GM10266 (cell line): ENCODE measurements at regions not wholly inside any gene's neighbourhood (a gene's known extent, or its start where the extent isn't known, plus 50 kb on each side); places are given as distances from the start of the nearest gene placed in this dataset.

ENCODE experiments used
- DNase-seq: peaks from one replicate; pipeline ENCODE4 v3.0.0; 2012; ENCODE audit errors: extremely low spot score
- CTCF ChIP-seq: IDR thresholded peaks from 2 replicates; pipeline ENCODE4 v1.5.1; 2012; ENCODE audit warnings: mild to moderate bottlenecking, low read depth; ENCODE audit not compliant: control insufficient read depth, insufficient read depth; ENCODE audit errors: missing control alignments

DNA sequence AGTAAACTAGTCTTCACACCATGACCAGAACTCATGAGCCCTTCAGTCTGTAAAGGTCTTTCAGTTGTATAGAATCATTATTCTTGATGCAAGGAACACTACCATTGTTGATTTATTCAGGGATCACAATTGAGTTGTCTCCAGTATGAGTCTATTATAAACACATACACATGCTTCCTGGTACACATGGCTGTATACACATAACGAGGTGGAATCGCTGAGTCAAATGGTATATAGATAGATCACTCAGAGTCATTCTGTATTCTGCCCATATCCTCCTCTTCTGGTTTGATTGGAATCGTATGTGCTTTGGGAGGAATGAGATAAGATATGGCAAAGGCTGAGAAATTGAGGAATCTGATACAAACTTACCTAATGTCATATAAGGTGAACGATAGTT is 216.0 kb downstream of the UBE2E3 start:
- no peak for TF ChIP-seq CTCF
- DNase-seq, result no peak

DNA sequence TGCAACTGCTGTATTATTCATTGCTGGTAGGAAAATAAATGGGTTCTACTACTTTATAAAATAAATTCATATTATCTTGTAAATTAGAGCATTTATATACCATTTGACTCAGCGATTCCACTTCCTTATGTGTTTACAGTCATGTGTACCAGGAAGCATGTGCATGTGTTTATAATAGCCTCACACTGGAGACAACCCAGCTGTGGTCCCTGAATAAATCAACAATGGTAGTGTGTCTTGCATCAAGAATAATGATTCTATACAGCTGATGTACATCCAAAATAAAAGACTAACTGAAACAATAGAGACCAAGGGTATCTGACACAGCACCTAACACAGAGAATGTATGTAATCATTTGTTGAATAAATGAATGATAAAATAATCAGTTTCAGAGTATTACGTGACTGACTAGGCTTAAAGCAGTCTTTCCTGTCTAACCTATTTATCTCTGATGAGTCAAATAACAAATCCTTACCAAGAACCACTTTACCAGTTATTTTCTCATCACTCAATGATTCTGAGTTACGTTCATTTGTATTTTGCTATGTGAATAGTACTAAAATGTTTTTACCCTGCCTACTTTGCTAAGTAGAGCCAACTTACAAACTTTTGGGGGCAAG is 216.8 kb downstream of the UBE2E3 start:
- TF ChIP-seq CTCF, result no peak
- DNase-seq, result no peak

GRCh38 chr2:181198183-181198864 is 217.9 kb downstream of the UBE2E3 start:
- TF ChIP-seq CTCF, result no peak
- DNase-seq, result no peak

DNA sequence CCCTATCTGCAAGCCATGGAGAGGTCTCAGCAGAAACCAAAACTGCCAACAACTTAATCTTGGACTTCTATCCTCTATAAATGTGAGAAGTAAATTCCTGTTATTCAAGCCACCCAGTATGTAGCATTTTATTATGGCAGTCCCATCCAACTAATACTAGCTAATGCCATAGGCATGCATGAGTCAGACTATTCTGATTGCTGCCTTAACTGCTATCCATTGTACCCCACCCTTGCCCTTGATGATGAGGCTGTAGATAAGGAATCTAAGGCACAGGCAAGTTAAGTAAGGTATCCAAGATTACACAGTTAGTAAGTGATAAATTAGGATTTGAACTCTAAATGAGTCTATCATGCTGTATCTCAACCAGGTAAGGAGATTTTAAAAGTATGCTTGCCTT is 223.0 kb downstream of the UBE2E3 start:
- no peak for DNase-seq
- TF ChIP-seq CTCF, result no peak

GRCh38 chr2:181203916-181204315 is 223.5 kb downstream of the UBE2E3 start:
- no peak for DNase-seq
- no peak for TF ChIP-seq CTCF

DNA sequence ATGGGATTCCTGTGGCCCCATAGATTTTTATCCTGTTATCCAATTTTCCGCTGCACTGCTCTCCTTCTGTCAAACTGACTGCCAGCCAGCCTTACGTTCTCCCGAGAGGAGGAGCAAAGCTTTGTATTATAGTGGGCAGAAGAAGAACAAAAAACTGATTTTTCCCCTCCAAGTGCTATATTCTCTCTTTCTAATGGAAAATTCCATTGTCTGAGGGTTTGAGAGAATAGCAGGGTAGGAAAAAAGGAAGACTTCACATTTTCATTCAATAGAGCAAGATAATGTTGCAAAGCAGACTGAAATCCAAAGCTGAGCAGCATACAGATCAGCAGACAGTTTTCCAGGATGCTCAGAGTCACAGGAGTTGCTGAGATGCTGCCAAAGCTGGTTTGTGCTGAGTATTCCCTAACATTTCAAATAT is 238.0 kb downstream of the UBE2E3 start:
- no peak for DNase-seq
- TF ChIP-seq CTCF, result no peak

- DNase-seq, result no peak
- no peak for TF ChIP-seq CTCF
These were observed 234.0 kb upstream of the ITGA4 start for GRCh38 chr2:181223234-181223633.
